DOHH2 (cell line): ENCODE measurements at regions not wholly inside any gene's neighbourhood (a gene's known extent, or its start where the extent isn't known, plus 50 kb on each side); places are given as distances from the start of the nearest gene placed in this dataset.

Source experiments
- H3F3A ChIP-seq: fragments of 200-600 bp; sonication (generic), shearing (Covaris generic); 2 replicates; pipeline ENCODE4 v1.6.0; 2016; ENCODE audit warnings: antibody characterized with exemption, mild to moderate bottlenecking; ENCODE audit not compliant: control insufficient read depth, insufficient read depth
- H3K27ac ChIP-seq: fragments of 200-600 bp; sonication (generic); 2 replicates; pipeline ENCODE4 v1.5.1; 2014; ENCODE audit warnings: low read depth, mild to moderate bottlenecking, low read length, moderate library complexity
- H3K27me3 ChIP-seq: fragments of 200-600 bp; sonication (generic); 2 replicates; pipeline ENCODE4 v1.6.1; 2014; ENCODE audit warnings: mild to moderate bottlenecking, low read length, mixed read lengths; ENCODE audit not compliant: control insufficient read depth
- H3K36me3 ChIP-seq: fragments of 200-600 bp; sonication (generic); 2 replicates; pipeline ENCODE4 v1.6.1; 2014; ENCODE audit warnings: mild to moderate bottlenecking, low read length, moderate library complexity, mixed read lengths; ENCODE audit not compliant: control insufficient read depth
- H3K4me1 ChIP-seq: fragments of 200-600 bp; sonication (generic); 2 replicates; pipeline ENCODE4 v1.6.1; 2014; ENCODE audit warnings: mild to moderate bottlenecking, low read length, mixed read lengths; ENCODE audit not compliant: control insufficient read depth
- H3K4me2 ChIP-seq: fragments of 200-600 bp; sonication (generic); 2 replicates; pipeline ENCODE4 v1.6.0; 2014; ENCODE audit warnings: mild to moderate bottlenecking, low read length, moderate library complexity
- H3K4me3 ChIP-seq: fragments of 200-600 bp; sonication (generic); 2 replicates; pipeline ENCODE4 v1.5.1; 2014; ENCODE audit warnings: mild to moderate bottlenecking, low read length, mixed read lengths
- H3K79me2 ChIP-seq: fragments of 200-600 bp; sonication (generic); 2 replicates; pipeline ENCODE4 v1.6.1; 2014; ENCODE audit warnings: mild to moderate bottlenecking, low read length, mixed read lengths; ENCODE audit not compliant: control insufficient read depth
- H3K9me2 ChIP-seq: fragments of 200-600 bp; sonication (generic); replicated peaks from 2 replicates; pipeline ENCODE4 v1.6.1; 2014; ENCODE audit warnings: mild to moderate bottlenecking, low read length, mixed read lengths; ENCODE audit not compliant: control insufficient read depth
- H3K9me3 ChIP-seq: fragments of 200-600 bp; sonication (generic); 2 replicates; pipeline ENCODE4 v1.6.1; 2014; ENCODE audit warnings: antibody characterized with exemption, low read length, mixed read lengths; ENCODE audit not compliant: control insufficient read depth, insufficient read depth
- H4K20me1 ChIP-seq: fragments of 200-600 bp; sonication (generic); 2 replicates; pipeline ENCODE4 v1.6.0; 2014; ENCODE audit warnings: low read depth, mild to moderate bottlenecking, antibody characterized with exemption, low read length, moderate library complexity; ENCODE audit not compliant: control insufficient read depth, insufficient read depth
- CTCF ChIP-seq: fragments of 200-600 bp; sonication (generic); IDR thresholded peaks from one replicate; pipeline ENCODE4 v1.5.1; 2014; ENCODE audit warnings: antibody characterized with exemption, mild to moderate bottlenecking, low read depth, low read length; ENCODE audit not compliant: poor library complexity, severe bottlenecking
- EZH2phosphoT487 ChIP-seq: fragments of 200-600 bp; sonication (generic); IDR thresholded peaks from 2 replicates; pipeline ENCODE4 v1.6.1; 2017; ENCODE audit warnings: borderline replicate concordance, mild to moderate bottlenecking, antibody characterized with exemption, low read length, moderate library complexity, mixed read lengths

GRCh38 chr10:2054728-2055127 lies 317.4 kb upstream of the ADARB2 start:
- Histone ChIP-seq H3K9me2 (no peaks in the 10 kb centered on the region), H3K79me2 (no peaks in the 10 kb centered on the region), H3K36me3 (no peaks in the 10 kb centered on the region), H3F3A (no peaks in the 10 kb centered on the region), H3K27ac (no peak overlapping the region), H3K4me2 (no peak overlapping the region), H4K20me1 (no peaks in the 10 kb centered on the region), H3K9me3 (no peaks in the 10 kb centered on the region), H3K4me1 (no peaks in the 10 kb centered on the region), H3K27me3 (no peaks in the 10 kb centered on the region), H3K4me3 (no peak overlapping the region)
- TF ChIP-seq CTCF (no peak), EZH2phosphoT487 (no peak)

- Histone ChIP-seq H3K27me3 (no peaks in the 10 kb centered on the region), H3K79me2 (no peaks in the 10 kb centered on the region)
- TF ChIP-seq CTCF (no peak), EZH2phosphoT487 (no peak)
Measured at GRCh38 chr10:2053805-2054204, 316.5 kb upstream of the ADARB2 start.

GRCh38 chr10:2051108-2051507 lies 313.8 kb upstream of the ADARB2 start:
- TF ChIP-seq EZH2phosphoT487 (no peak), CTCF (no peak)
- H3K27ac ChIP-seq, result no peak overlapping the region
- H3K4me1 ChIP-seq, result no peaks in the 10 kb centered on the region
- no peaks in the 10 kb centered on the region for H4K20me1 ChIP-seq
- H3K27me3 ChIP-seq, result no peaks in the 10 kb centered on the region
- H3F3A ChIP-seq, result no peaks in the 10 kb centered on the region
- H3K9me3 ChIP-seq, result no peaks in the 10 kb centered on the region
- no peaks in the 10 kb centered on the region for H3K36me3 ChIP-seq
- H3K79me2 ChIP-seq, result no peaks in the 10 kb centered on the region
- no peak overlapping the region for H3K4me2 ChIP-seq
- no peak overlapping the region for H3K4me3 ChIP-seq
- no peaks in the 10 kb centered on the region for H3K9me2 ChIP-seq

More at GRCh38 chr10:2053805-2054204, 316.5 kb upstream of the ADARB2 start:
- H3K36me3 ChIP-seq, result no peaks in the 10 kb centered on the region
- no peak overlapping the region for H3K4me2 ChIP-seq
- H3K4me1 ChIP-seq, result no peaks in the 10 kb centered on the region
- no peaks in the 10 kb centered on the region for H3K9me2 ChIP-seq
- H3F3A ChIP-seq, result no peaks in the 10 kb centered on the region
- H3K9me3 ChIP-seq, result no peaks in the 10 kb centered on the region
- H3K27ac ChIP-seq, result no peak overlapping the region
- no peaks in the 10 kb centered on the region for H4K20me1 ChIP-seq
- H3K4me3 ChIP-seq, result no peak overlapping the region

- no peak overlapping the region for H3K4me2 ChIP-seq
- no peaks in the 10 kb centered on the region for H3F3A ChIP-seq
- no peak overlapping the region for H3K27ac ChIP-seq
- H3K79me2 ChIP-seq, result no peaks in the 10 kb centered on the region
- no peaks in the 10 kb centered on the region for H4K20me1 ChIP-seq
- H3K4me1 ChIP-seq, result no peaks in the 10 kb centered on the region
- no peaks in the 10 kb centered on the region for H3K36me3 ChIP-seq
- TF ChIP-seq EZH2phosphoT487 (no peak), CTCF (no peak)
- H3K27me3 ChIP-seq, result no peaks in the 10 kb centered on the region
- H3K9me3 ChIP-seq, result no peaks in the 10 kb centered on the region
- no peak overlapping the region for H3K4me3 ChIP-seq
- no peaks in the 10 kb centered on the region for H3K9me2 ChIP-seq
Measured at GRCh38 chr10:2049560-2049959, 312.2 kb upstream of the ADARB2 start.
